Activated T-cell treated with anti-CD3 and anti-CD28 coated beads for 4 hours (primary cell): ENCODE measurements at regions not wholly inside any gene's neighbourhood (a gene's known extent, or its start where the extent isn't known, plus 50 kb on each side); places are given as distances from the start of the nearest gene placed in this dataset.
"Not testable (repeated sequence)": the region's sequence is repeated elsewhere in the genome, so short reads cannot be mapped to it uniquely, and the experiment has no call there.

ENCODE experiments used
- DNase-seq: peaks from one replicate; pipeline ENCODE4 v3.0.0-alpha.2; 2020

- DNase-seq, result no peak
Measured at GRCh38 chr5:71771191-71771590, 52.1 kb downstream of the CARTPT start.

GRCh38 chr5:71778678-71779276 lies 59.7 kb downstream of the CARTPT start:
- no peak for DNase-seq

DNA sequence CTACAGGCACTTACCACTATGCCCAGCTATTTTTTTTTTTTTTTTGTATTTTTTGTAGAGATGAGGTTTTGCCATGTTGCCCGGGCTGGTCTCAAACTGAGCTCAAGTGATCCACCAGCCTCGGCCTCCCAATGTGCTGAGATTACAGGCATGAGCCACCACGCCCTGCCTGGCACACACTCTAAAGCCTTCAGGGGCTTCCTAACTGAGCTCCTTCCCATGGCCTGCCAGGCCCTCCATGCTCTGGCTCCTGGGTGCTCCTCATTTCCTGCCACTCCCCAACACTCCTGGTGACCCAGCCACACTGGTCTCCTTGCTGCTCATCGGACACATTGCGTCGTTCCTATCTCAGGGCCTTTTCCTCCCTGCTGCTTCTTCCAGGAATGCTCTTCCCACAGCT lies 61.5 kb downstream of the CARTPT start:
- no peak for DNase-seq

- DNase-seq, result no peak
Measured at GRCh38 chr5:71782393-71782770, 63.3 kb downstream of the CARTPT start.

DNA sequence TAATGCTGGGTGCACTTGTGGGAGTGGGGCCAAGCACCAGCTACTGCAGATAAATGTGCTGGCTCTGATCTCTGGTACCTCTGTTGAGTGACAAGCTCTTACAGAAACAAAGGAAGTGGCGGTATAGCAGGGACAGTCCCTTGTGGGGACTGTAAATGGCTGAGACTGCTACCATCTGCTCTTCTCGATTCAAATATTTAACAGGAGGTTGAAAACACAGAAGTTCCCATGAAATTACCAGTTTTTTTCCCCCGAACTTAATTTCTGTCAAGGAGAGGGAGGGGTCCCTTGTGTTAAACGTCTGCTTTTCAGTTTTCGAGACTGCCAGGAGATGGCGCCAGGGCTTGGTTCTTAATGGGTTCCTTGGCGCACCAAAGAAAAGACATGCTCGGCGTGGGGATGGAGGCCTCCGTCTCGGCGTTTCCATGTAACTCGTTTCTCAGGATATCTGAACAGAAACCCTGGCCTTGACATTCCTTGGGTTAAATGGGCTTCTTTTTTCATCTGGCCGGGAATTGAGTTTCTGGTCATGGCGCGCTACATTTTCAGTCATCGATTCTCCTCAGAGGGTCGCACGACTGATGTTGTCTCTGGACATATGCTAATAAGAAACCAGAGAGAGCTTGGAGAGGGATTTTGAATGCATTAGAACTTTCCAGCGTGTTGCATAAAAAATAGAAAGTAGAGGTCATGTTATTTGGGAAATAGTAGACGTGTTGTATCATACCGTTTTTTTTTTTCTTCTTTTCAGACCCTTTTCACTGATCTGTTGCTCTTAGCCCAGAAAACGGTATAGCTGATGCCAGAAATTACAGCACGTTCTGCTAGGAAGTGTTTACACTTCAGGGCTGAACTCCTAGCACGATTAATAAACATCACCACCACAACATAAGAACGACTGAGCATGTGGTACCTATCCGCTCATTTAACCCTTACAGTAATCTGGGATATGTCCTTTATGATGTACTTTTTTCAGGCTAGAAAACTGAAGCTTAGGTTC lies 64.0 kb downstream of the CARTPT start:
- no peak for DNase-seq

DNA sequence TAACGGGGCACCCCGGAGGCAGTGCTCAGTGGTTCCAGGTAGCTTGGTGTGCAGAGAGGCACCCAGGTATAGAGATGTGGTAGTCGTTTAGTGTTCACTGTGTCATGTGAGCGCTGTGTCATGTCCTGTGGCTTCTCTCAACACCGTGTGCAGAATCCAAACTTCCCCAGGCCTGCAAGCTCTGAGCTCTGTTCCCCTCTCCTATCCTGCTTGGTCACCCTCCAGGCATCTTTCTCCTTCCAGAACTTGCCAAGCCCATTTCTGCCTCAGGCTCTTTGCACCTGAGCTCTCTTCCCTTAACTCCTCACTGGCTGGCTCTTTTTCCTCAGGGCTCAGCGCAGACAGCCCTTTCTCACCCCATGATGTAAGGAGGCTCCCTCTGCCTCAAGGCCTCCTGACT lies 64.8 kb downstream of the CARTPT start:
- DNase-seq, result no peak

GRCh38 chr5:71786337-71787055 lies 67.4 kb downstream of the CARTPT start:
- DNase-seq, result no peak

DNA sequence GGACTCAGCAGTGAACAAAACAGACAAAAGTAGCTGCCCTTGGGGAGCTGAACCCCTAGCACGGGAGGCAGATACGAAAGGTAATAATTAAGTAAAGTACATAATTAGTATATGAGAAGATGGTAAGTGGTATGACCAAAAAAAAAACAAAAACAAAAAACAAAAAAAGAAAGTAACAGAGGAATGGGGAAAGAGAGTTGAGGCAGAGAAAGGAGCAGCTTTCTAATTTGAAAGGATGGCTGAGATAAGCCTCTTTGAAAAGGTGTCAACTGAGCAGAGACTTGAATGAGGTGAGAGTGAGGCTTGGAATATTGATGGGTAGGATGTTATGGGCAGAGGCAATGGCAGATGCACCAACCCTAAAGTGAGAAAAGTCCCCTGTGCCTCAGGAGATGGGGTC lies 69.7 kb downstream of the CARTPT start:
- no peak for DNase-seq

DNA sequence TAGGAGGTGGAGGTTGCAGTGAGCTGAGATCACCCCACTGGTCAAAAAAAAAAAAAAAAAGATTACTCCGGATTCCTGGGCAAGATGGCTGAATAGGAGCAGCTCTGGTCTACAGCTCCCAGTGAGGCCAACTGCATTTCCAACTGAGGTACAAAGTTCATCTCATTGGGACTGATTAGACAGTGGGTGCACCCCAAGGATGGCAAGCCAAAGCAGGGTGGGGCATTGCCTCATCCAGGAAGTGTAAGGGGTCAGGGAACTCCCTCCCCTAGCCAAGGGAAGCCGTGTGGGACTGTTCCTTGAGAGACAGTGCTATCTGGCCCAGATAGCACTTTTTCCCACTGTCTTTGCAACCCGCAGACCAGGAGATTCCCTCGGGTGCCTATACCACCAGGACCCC lies 70.7 kb downstream of the CARTPT start:
- DNase-seq, result no peak

GRCh38 chr5:71790433-71790832 lies 71.4 kb downstream of the CARTPT start:
- DNase-seq, result no peak

DNA sequence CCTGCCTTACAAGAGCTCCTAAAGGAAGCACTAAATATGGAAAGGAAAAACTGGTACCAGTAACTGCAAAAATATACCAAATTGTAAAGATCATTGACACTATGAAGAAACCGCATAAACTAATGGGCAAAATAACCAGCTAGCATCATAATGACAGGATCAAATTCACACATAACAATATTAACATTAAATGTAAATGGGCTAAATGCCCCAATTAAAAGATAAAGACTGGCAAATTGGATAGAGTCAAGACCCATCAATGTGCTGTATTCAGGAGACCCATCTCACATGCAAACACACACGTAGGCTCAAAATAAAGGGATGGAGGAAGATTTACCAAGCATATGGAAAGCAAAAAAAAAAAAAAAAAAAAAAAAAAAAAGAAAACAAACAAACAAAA lies 73.0 kb downstream of the CARTPT start:
- not testable (repeated sequence) for DNase-seq

- no peak for DNase-seq
Measured at GRCh38 chr5:71794061-71794695, 75.1 kb downstream of the CARTPT start.

GRCh38 chr5:71802673-71803072 lies 83.6 kb downstream of the CARTPT start:
- no peak for DNase-seq

DNA sequence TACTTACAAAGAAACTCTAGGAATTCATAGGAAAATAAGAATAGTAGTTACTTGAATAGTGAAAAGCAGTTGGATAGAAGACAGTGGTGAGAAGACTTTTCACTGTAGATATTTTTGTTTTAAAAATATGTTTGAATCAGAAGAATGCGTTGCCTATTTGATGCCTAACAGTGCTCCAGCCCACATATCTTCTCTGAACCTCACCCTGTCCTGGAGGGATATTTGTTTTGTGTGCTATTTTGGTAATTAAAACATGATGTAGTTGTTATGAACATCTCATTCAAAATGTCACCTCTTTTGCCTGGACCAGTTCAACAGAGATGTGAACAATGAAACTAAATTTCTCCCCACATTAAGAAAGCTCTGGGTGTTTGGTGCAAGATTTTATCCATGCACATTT lies 87.6 kb downstream of the CARTPT start:
- DNase-seq, result no peak

GRCh38 chr5:71807909-71808308 lies 88.8 kb downstream of the CARTPT start:
- no peak for DNase-seq

DNA sequence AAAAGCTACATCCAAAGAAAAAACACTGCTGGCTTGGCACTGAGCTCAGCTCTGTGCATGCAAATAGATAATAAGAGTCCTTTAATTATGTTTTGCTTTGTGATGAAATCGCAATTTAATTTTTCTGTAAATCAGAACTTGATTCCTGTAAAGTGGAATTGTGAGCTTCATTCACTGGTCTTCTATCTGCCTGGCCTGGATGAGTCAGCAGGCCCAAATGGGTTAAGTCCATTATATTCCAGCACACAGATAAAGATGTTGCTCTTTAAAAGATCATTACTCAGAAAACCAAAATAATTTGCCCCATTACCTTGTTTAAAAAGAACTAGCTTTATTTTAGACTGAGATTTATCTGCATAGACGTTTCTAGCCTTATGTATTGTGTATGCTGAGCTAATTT lies 90.4 kb downstream of the CARTPT start:
- DNase-seq, result no peak

- no peak for DNase-seq
Measured at GRCh38 chr5:71810023-71810422, 90.9 kb downstream of the CARTPT start.

DNA sequence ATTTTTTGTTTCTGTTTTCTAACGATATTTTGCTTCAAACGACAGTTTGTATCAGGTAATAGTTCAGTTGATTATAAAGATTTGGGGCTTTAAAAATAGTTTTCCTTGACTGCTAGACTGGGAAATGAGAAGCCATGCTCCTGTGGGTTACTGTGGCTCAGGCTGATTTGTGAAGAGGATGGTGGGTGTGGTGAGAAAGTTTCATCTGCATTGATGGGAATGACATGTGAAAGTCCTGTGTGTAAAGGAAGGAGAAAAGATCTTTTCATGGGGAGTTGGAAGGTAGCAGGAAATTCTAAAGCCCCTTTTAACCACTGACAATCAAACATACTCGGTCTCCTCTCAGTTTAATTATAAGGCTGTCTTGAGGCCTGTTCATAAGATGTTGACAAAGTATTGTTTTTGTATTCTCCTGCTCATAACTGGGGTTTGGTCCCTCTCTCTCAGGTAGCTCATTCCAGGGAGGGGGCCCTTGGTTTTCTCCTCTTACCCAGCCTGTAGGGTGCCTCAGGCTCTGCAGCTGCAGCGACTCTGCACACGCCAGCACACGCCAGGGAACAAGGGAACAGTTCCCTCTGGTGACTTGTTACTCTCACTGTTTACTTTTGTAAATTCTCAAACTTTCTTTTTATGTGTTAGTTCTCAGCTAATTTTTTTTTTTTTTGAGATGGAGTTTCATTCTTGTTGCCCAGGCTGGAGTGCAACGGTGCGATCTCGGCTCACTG lies 91.6 kb downstream of the CARTPT start:
- DNase-seq, result no peak

- DNase-seq, result no peak
Measured at GRCh38 chr5:71811779-71812178, 92.7 kb downstream of the CARTPT start.

DNA sequence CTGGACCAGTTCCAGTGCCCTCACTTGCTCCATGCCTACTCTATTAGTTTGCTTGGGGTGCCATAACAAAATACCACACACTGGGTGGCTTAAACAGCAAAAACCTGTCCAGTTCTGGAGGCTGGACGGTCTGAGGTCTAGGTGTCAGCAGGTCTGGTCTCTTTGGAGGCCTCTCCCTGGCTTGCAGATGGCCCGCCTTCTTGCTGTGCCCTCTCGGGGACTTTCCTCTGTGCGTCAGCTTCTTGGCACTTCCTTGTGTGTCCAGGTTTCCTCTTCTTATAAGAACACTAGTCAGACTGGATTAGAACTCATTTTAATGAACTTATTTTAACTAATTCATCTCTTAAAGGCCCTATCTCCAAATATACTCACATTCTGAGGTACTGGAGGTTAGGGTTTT lies 97.2 kb downstream of the CARTPT start:
- no peak for DNase-seq

DNA sequence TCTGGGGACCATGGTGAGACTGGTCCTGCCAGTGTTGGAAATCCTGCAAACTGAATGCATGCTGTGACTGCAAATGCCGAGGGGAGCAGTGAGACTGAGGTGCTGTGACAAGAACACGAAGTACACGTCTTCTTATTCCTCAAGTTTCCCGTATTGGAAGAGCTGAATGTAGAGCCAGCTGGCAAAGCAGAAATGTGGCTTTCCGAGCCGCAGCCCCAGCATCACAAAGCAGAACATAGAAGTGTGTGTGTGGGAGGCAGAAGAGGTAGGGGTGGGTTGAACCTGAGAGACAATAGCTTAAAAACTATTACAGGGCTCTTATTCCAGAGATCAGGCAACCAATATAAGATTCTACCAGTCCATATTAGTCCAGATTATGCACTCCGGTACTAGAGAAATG lies 98.8 kb downstream of the CARTPT start:
- no peak for DNase-seq

DNA sequence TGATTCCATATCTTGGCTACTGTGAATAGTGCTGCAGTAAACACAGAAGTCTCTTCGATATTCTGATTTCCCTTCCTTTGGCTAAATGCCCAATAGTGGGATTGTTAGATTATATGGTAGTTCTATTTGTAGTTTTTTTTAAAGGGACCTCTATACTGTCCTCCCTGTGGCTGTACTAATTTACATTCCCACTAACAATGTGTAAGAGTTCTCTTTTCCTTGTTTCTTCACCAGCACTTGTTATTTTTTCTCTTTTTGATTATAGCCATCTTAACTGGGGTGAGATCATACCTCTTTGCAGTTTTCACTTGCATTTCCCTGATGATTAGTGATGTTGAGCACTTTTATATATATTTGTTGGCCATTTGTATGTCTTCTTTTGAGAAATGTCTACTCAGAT lies 102.0 kb downstream of the CARTPT start:
- DNase-seq, result no peak

- DNase-seq, result not testable (repeated sequence)
Measured at GRCh38 chr5:71822065-71822464, 103.0 kb downstream of the CARTPT start.
